Mesenchymal stem cell (in vitro differentiated cells and primary cell): ENCODE measurements at regions not wholly inside any gene's neighbourhood (a gene's known extent, or its start where the extent isn't known, plus 50 kb on each side); places are given as distances from the start of the nearest gene placed in this dataset.
A peak's percentile ranks its signal among the peaks of the same experiment; 100 is the strongest.

Experiments used
- DNase-seq: peaks from one replicate; pipeline ENCODE4 v3.0.0-alpha.2; 2013
- H2AFZ ChIP-seq: one replicate; pipeline ENCODE4 v1.6.1; 2013; ENCODE audit warnings: low read depth, mild to moderate bottlenecking, control low read depth, inconsistent platforms, low read length, moderate library complexity
- H2AK5ac ChIP-seq: 2 replicates; pipeline ENCODE4 v1.6.1; 2013; ENCODE audit warnings: low read length, moderate library complexity, mild to moderate bottlenecking, inconsistent platforms; ENCODE audit not compliant: severe bottlenecking
- H2BK120ac ChIP-seq: one replicate; pipeline ENCODE4 v1.6.1; 2013; ENCODE audit warnings: low read depth, mild to moderate bottlenecking, inconsistent platforms, low read length, moderate library complexity
- H2BK12ac ChIP-seq, 2 experiments: one replicate each; pipeline ENCODE4 v1.6.1; 2013; ENCODE audit warnings: inconsistent platforms in 2 of 2, low read length in 2 of 2, mild to moderate bottlenecking in 2 of 2, moderate library complexity in 2 of 2, control low read depth in 1 of 2
- H2BK15ac ChIP-seq: one replicate; pipeline ENCODE4 v1.6.1; 2013; ENCODE audit warnings: mild to moderate bottlenecking, low read depth, inconsistent platforms; ENCODE audit not compliant: poor library complexity, severe bottlenecking
- H2BK5ac ChIP-seq: 2 replicates; pipeline ENCODE4 v1.6.1; 2013; ENCODE audit warnings: low read depth, mild to moderate bottlenecking, low read length, control low read depth, inconsistent platforms; ENCODE audit not compliant: poor library complexity, severe bottlenecking
- H3K14ac ChIP-seq, 2 experiments: one replicate each; pipeline ENCODE4 v1.6.1; 2013; ENCODE audit warnings: inconsistent platforms in 2 of 2, low read length in 2 of 2, control low read depth in 1 of 2, mild to moderate bottlenecking in 1 of 2, moderate library complexity in 1 of 2
- H3K18ac ChIP-seq, 2 experiments: one replicate each; pipeline ENCODE4 v1.6.1; 2013; ENCODE audit warnings: inconsistent platforms in 2 of 2, low read length in 2 of 2, control low read depth in 1 of 2, low read depth in 1 of 2, mild to moderate bottlenecking in 1 of 2
- H3K23ac ChIP-seq, 2 experiments: one replicate each; pipeline ENCODE4 v1.6.1; 2013; ENCODE audit warnings: inconsistent platforms in 2 of 2, low read length in 2 of 2, mild to moderate bottlenecking in 2 of 2, moderate library complexity in 2 of 2, control low read depth in 1 of 2
- H3K27ac ChIP-seq: 2 replicates; pipeline ENCODE4 v1.5.1; 2013; ENCODE audit warnings: mild to moderate bottlenecking, moderate library complexity, low read length, control low read depth, inconsistent platforms; ENCODE audit not compliant: poor library complexity, severe bottlenecking
- H3K27me3 ChIP-seq, 2 experiments: 2 replicates each; pipeline versions ENCODE4 v1.6.1 to v1.7.0; 2013; ENCODE audit warnings: low read length in 2 of 2, mild to moderate bottlenecking in 2 of 2, moderate library complexity in 2 of 2, control low read depth in 1 of 2, inconsistent platforms in 1 of 2; ENCODE audit not compliant: control insufficient read depth in 1 of 2, insufficient read depth in 1 of 2
- H3K36me3 ChIP-seq, 2 experiments: 2 replicates each; pipeline versions ENCODE4 v1.6.1 to v1.7.0; 2013; ENCODE audit warnings: low read length in 2 of 2, control low read depth in 1 of 2, inconsistent platforms in 1 of 2, low read depth in 1 of 2, mild to moderate bottlenecking in 1 of 2; ENCODE audit not compliant: insufficient read depth in 2 of 2, control insufficient read depth in 1 of 2
- H3K4ac ChIP-seq, 2 experiments: one replicate each; pipeline ENCODE4 v1.6.1; 2013; ENCODE audit warnings: inconsistent platforms in 2 of 2, low read length in 2 of 2, mild to moderate bottlenecking in 2 of 2, moderate library complexity in 2 of 2, control low read depth in 1 of 2, low read depth in 1 of 2
- H3K4me1 ChIP-seq: 2 replicates; pipeline ENCODE4 v1.6.1; 2013; ENCODE audit warnings: low read depth, low read length, control low read depth; ENCODE audit not compliant: control insufficient read depth, insufficient read depth
- H3K4me2 ChIP-seq: 2 replicates; pipeline ENCODE4 v1.6.1; 2013; ENCODE audit warnings: low read length, mild to moderate bottlenecking, inconsistent platforms; ENCODE audit not compliant: poor library complexity, severe bottlenecking
- H3K4me3 ChIP-seq, 2 experiments: 2 replicates each; pipeline versions ENCODE4 v1.5.1 to v1.7.0; 2013; ENCODE audit warnings: low read length in 2 of 2, mild to moderate bottlenecking in 2 of 2, control low read depth in 1 of 2, low read depth in 1 of 2; ENCODE audit not compliant: insufficient read depth in 1 of 2
- H3K79me1 ChIP-seq: replicated peaks from 2 replicates; pipeline ENCODE4 v1.6.1; 2013; ENCODE audit warnings: mild to moderate bottlenecking, control low read depth, low read length, inconsistent platforms; ENCODE audit not compliant: poor library complexity, severe bottlenecking
- H3K9ac ChIP-seq: 2 replicates; pipeline ENCODE4 v1.7.0; 2013; ENCODE audit warnings: mild to moderate bottlenecking, low read length, moderate library complexity
- H3K9me3 ChIP-seq: 2 replicates; pipeline ENCODE4 v1.7.0; 2013; ENCODE audit warnings: mild to moderate bottlenecking, low read length; ENCODE audit not compliant: control insufficient read depth
- H4K8ac ChIP-seq: one replicate; pipeline ENCODE4 v1.6.1; 2013; ENCODE audit warnings: inconsistent platforms, mild to moderate bottlenecking, low read length, moderate library complexity
- H4K91ac ChIP-seq: one replicate; pipeline ENCODE4 v1.6.1; 2013; ENCODE audit warnings: mild to moderate bottlenecking, low read length, inconsistent platforms
- WGBS: methylation state at CpG from one replicate; pipeline ENCODE4 v1.1.7; 2013; ENCODE audit warnings: mixed read lengths; 5-methylcytosine and 5-hydroxymethylcytosine counted together

DNA sequence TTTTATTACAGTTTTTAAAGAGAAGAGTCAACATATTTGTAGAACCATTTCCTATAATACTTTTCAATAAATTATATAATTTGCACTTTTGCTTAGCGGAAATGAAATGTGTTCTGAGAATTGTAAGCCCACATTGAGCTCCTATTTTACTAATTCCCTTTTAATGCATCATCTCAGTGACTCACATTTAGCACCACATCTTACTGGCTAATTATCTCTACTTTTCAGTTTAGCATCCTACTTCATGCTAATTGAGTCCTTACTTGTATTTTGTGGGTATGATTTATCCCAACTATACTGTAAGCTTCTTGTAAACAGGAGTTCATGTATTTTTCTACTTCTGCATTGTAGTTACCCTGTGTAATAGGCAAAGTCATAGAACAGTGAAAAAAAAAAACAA, 67.5 kb downstream of the TMX1 start:
- no peak overlapping the region for H3K4ac ChIP-seq
- no peaks in the 10 kb centered on the region for H3K9me3 ChIP-seq
- peak overlapping the region in 1 of 2 experiments; percentile 29 for H3K18ac ChIP-seq
- H2AK5ac ChIP-seq = no peak overlapping the region
- no peak overlapping the region for H2BK15ac ChIP-seq
- H3K27me3 ChIP-seq = no peaks in the 10 kb centered on the region
- H3K4me3 ChIP-seq = no peak overlapping the region
- no peak overlapping the region for H2BK12ac ChIP-seq
- no peaks in the 10 kb centered on the region for H3K36me3 ChIP-seq
- H2BK120ac ChIP-seq = no peak overlapping the region
- H3K14ac ChIP-seq = no peak overlapping the region
- no peak overlapping the region for H3K23ac ChIP-seq
- H3K4me1 ChIP-seq = peaks cover 10% of the 10 kb centered on the region
- H2AFZ ChIP-seq = no peak overlapping the region
- no peak overlapping the region for H2BK5ac ChIP-seq
- 100% methylated on average over 1 of the region's 1 CpG for WGBS
- no peak overlapping the region for H4K91ac ChIP-seq
- H3K79me1 ChIP-seq = no peaks in the 10 kb centered on the region
- no peak overlapping the region for H3K4me2 ChIP-seq
- DNase-seq = no peak
- H3K9ac ChIP-seq = no peak overlapping the region
- no peak overlapping the region for H3K27ac ChIP-seq
- H4K8ac ChIP-seq = no peak overlapping the region

DNA sequence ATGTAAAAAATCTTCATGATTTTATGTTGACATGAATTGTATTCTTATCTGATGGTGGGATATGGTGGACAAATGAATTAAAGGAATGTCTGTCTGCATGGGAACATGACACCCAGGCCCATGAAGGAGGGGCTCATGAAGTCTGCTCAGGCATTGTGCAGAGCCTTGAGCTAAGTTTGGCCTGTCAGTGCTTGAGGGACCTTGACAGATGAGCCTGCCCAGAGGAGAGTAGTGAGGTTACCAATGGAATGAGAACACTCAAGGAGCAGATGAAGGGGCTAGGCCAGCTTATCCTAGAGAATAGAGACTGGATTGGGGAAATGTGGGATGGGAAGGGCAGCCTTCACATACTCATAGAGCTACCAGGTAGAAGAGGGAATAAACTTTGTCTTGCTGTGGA, 68.8 kb downstream of the TMX1 start:
- no peak overlapping the region for H2BK15ac ChIP-seq
- H2AFZ ChIP-seq = no peak overlapping the region
- peaks cover 6% of the 10 kb centered on the region for H3K4me1 ChIP-seq
- H3K23ac ChIP-seq = no peak overlapping the region
- no peak overlapping the region for H4K91ac ChIP-seq
- no peak overlapping the region for H2BK5ac ChIP-seq
- no peaks in the 10 kb centered on the region for H3K27me3 ChIP-seq
- H3K79me1 ChIP-seq = no peaks in the 10 kb centered on the region
- H4K8ac ChIP-seq = no peak overlapping the region
- no peaks in the 10 kb centered on the region for H3K36me3 ChIP-seq
- DNase-seq = no peak
- H3K4me3 ChIP-seq = no peak overlapping the region
- H2BK120ac ChIP-seq = no peak overlapping the region
- H3K4me2 ChIP-seq = no peak overlapping the region
- H2AK5ac ChIP-seq = no peak overlapping the region
- no peak overlapping the region for H3K27ac ChIP-seq
- H3K18ac ChIP-seq = peak overlapping the region in 1 of 2 experiments; percentile 18
- no peaks in the 10 kb centered on the region for H3K9me3 ChIP-seq
- no peak overlapping the region for H3K9ac ChIP-seq
- H3K14ac ChIP-seq = no peak overlapping the region
- H2BK12ac ChIP-seq = peak overlapping the region in 1 of 2 experiments; percentile 45
- no peak overlapping the region for H3K4ac ChIP-seq

DNA sequence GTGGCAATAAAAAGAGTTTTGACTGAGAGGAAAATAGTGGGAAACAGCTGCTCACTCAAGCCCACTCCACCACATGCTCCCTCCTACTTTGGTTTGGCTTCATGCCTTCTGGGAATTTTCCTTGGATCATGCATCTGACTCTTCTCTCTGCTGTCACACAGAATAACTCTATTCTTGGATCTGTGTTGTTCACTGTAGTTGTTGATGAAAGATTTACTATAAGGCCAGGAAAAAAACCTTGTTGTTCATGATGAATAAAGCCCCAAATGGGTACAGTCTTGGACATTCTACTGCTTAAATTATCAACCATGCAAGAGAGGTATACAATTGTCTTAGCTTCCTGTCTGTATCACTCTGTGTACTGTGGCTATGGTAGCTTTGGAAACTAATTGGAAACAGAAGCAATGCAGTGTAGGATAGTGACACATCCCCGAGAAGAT, 70.5 kb downstream of the TMX1 start:
- Histone ChIP-seq H3K36me3 (no peaks in the 10 kb centered on the region), H2AK5ac (no peak overlapping the region), H2BK12ac (no peak overlapping the region), H3K27me3 (no peaks in the 10 kb centered on the region), H4K91ac (no peak overlapping the region), H3K4ac (no peak overlapping the region), H3K79me1 (no peaks in the 10 kb centered on the region), H2BK5ac (no peak overlapping the region), H3K23ac (no peak overlapping the region), H3K9me3 (no peaks in the 10 kb centered on the region), H4K8ac (no peak overlapping the region), H2BK120ac (no peak overlapping the region), H3K4me3 (peak overlapping the region in 1 of 2 experiments; percentile 40), H3K4me1 (peaks cover 2% of the 10 kb centered on the region), H3K14ac (no peak overlapping the region), H3K9ac (peak overlapping the region; percentile 55), H3K4me2 (no peak overlapping the region), H2AFZ (no peak overlapping the region), H3K27ac (no peak overlapping the region), H2BK15ac (no peak overlapping the region), H3K18ac (peak overlapping the region in 1 of 2 experiments; percentile 40)
- peak; percentile 67 for DNase-seq
- no CpG with 5 or more reads among the region's 1 CpG for WGBS

DNA sequence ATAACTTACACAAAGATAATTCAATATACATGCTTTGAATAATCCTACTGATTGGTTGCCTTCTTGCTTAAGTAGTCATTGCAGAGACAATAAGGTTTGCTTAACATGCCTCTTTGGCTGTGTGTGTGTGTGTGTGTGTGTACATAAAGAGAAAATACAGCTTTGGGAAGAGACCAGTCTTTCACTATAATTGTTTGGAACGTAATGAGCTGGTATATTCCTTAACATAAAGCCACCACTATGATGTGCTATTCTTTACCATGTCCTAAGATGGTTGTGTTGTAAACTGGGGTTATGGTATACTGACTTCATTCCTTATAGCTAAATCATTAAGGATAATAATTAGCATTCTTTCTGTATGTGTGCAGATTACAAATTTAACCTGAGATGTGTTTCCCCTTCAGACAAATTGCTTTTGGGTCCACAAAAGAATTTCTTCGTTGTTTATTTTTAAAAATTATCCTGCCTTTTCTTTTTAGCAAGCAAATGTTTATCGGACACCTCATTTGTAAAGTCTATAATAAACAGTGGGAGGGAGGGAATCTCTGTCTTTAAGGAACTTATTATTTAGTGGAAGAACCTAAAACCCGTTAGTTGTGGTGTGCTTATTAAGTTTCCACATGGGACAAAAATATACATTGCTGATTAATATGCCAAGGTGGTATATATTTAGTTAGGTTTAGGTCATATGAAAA, 74.4 kb downstream of the TMX1 start:
- no peak overlapping the region for H2BK15ac ChIP-seq
- 89% methylated on average over 3 of the region's 4 CpGs for WGBS

More for the DNA sequence above, 74.4 kb downstream of the TMX1 start:
- Histone ChIP-seq H2BK12ac (no peak overlapping the region), H3K27ac (no peak overlapping the region), H4K91ac (no peak overlapping the region), H2AFZ (no peak overlapping the region), H3K23ac (no peak overlapping the region), H3K36me3 (no peaks in the 10 kb centered on the region), H3K27me3 (no peaks in the 10 kb centered on the region), H3K4me2 (no peak overlapping the region), H4K8ac (no peak overlapping the region), H3K79me1 (no peaks in the 10 kb centered on the region), H3K18ac (no peak overlapping the region), H3K4me3 (no peak overlapping the region), H3K14ac (no peak overlapping the region), H2BK120ac (no peak overlapping the region), H2BK5ac (no peak overlapping the region), H2AK5ac (no peak overlapping the region), H3K9me3 (no peaks in the 10 kb centered on the region), H3K4ac (no peak overlapping the region), H3K9ac (no peak overlapping the region), H3K4me1 (peaks cover 2% of the 10 kb centered on the region)
- DNase-seq = no peak
